Glutamatergic neuron (in vitro differentiated cells): ENCODE measurements at regions not wholly inside any gene's neighbourhood (a gene's known extent, or its start where the extent isn't known, plus 50 kb on each side); places are given as distances from the start of the nearest gene placed in this dataset.
A peak's percentile ranks its signal among the peaks of the same experiment; 100 is the strongest.

Experiments
- DNase-seq: peaks from one replicate; pipeline ENCODE4 v3.0.0; 2022
- H3K27ac Mint-ChIP-seq: one replicate; pipeline ENCODE4 v1.8.0; 2020; ENCODE audit warnings: mild to moderate bottlenecking, mixed read lengths, inconsistent platforms; ENCODE audit not compliant: unreplicated experiment
- H3K27me3 Mint-ChIP-seq: one replicate; pipeline ENCODE4 v1.8.0; 2020; ENCODE audit warnings: mild to moderate bottlenecking, moderate library complexity, mixed read lengths, inconsistent platforms; ENCODE audit not compliant: unreplicated experiment
- H3K36me3 Mint-ChIP-seq: one replicate; pipeline ENCODE4 v1.8.0; 2020; ENCODE audit warnings: mild to moderate bottlenecking, mixed read lengths, inconsistent platforms; ENCODE audit not compliant: unreplicated experiment
- H3K4me1 Mint-ChIP-seq: one replicate; pipeline ENCODE4 v1.8.0; 2020; ENCODE audit warnings: mild to moderate bottlenecking, low read depth, mixed read lengths, inconsistent platforms; ENCODE audit not compliant: unreplicated experiment
- H3K4me3 Mint-ChIP-seq: one replicate; pipeline ENCODE4 v1.8.0; 2020; ENCODE audit warnings: mild to moderate bottlenecking, mixed read lengths, inconsistent platforms; ENCODE audit not compliant: unreplicated experiment
- H3K9me3 Mint-ChIP-seq: one replicate; pipeline ENCODE4 v1.8.0; 2020; ENCODE audit warnings: mild to moderate bottlenecking, moderate library complexity, mixed read lengths, inconsistent platforms; ENCODE audit not compliant: unreplicated experiment
- TF ChIP-seq, protein P1 (sequence below): fragments of 200-600 bp; sonication (generic); IDR thresholded peaks from one replicate; pipeline ENCODE4 v1.5.0; 2021; ENCODE audit not compliant: partially characterized antibody, unreplicated experiment

DNA sequence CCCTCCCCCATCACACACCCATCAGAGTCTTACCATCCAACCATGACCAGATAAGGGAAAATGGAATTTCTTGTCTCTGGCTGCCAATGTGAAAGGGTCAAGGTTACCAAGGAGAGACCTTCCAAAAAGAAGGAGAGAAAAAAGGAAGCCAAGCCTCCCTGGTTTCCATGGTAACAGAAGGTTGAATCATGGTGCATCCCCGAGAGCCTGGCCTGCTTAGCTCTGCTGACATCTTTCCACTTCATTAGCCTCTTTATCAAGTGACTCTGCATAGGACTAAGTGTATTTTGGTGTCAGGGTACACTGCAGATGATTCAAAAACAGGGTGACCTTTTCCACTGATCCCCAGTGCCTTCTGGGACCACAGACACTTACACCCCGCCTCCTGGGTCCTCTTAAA is 225.7 kb upstream of the PPP2R3A start:
- TF ChIP-seq, protein P1, sequence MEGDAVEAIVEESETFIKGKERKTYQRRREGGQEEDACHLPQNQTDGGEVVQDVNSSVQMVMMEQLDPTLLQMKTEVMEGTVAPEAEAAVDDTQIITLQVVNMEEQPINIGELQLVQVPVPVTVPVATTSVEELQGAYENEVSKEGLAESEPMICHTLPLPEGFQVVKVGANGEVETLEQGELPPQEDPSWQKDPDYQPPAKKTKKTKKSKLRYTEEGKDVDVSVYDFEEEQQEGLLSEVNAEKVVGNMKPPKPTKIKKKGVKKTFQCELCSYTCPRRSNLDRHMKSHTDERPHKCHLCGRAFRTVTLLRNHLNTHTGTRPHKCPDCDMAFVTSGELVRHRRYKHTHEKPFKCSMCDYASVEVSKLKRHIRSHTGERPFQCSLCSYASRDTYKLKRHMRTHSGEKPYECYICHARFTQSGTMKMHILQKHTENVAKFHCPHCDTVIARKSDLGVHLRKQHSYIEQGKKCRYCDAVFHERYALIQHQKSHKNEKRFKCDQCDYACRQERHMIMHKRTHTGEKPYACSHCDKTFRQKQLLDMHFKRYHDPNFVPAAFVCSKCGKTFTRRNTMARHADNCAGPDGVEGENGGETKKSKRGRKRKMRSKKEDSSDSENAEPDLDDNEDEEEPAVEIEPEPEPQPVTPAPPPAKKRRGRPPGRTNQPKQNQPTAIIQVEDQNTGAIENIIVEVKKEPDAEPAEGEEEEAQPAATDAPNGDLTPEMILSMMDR = no peak
- H3K4me1 Mint-ChIP-seq = no peaks in the 10 kb centered on the region
- peaks cover 4% of the 10 kb centered on the region for H3K27me3 Mint-ChIP-seq
- H3K27ac Mint-ChIP-seq = no peak overlapping the region
- H3K36me3 Mint-ChIP-seq = peaks cover 21% of the 10 kb centered on the region
- no peak for DNase-seq
- no peak overlapping the region for H3K4me3 Mint-ChIP-seq
- peaks cover 13% of the 10 kb centered on the region for H3K9me3 Mint-ChIP-seq

DNA sequence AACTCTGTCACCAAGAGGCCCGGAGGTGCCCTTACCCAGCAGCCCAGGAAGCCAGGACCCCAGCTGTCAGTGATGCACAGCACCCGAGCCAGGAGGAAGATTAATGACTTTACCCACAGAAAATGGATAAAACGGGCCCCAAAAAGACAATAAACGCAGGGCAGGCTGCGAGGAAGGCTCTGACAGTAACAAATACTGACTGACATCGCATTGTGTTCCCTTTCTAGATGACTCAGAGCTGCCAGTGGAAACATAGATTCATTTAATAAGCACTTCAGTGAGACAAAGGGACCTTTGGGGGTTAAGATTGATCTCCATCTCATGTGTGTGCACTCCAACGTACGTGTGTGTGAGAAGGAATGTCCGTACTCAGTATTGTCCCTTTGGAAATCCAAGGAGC is 225.3 kb upstream of the PPP2R3A start:
- H3K9me3 Mint-ChIP-seq = peaks cover 13% of the 10 kb centered on the region
- H3K4me3 Mint-ChIP-seq = no peak overlapping the region
- H3K27me3 Mint-ChIP-seq = peaks cover 4% of the 10 kb centered on the region
- no peak for DNase-seq
- TF ChIP-seq, protein P1 = no peak
- peaks cover 18% of the 10 kb centered on the region for H3K36me3 Mint-ChIP-seq
- no peak overlapping the region for H3K27ac Mint-ChIP-seq
- no peaks in the 10 kb centered on the region for H3K4me1 Mint-ChIP-seq

- peaks cover 11% of the 10 kb centered on the region for H3K9me3 Mint-ChIP-seq
- TF ChIP-seq, protein P1 = no peak
- DNase-seq = no peak
- no peaks in the 10 kb centered on the region for H3K4me1 Mint-ChIP-seq
- no peak overlapping the region for H3K27ac Mint-ChIP-seq
- no peak overlapping the region for H3K4me3 Mint-ChIP-seq
- H3K36me3 Mint-ChIP-seq = peaks cover 14% of the 10 kb centered on the region
- peaks cover 4% of the 10 kb centered on the region for H3K27me3 Mint-ChIP-seq
These were observed 224.8 kb upstream of the PPP2R3A start for GRCh38 chr3:135740751-135741150.

- Mint-ChIP-seq H3K4me1 (peaks cover 4% of the 10 kb centered on the region), H3K27ac (no peak overlapping the region)
- TF ChIP-seq, protein P1 = no peak
These were observed 213.5 kb upstream of the PPP2R3A start for GRCh38 chr3:135751991-135752390.

DNA sequence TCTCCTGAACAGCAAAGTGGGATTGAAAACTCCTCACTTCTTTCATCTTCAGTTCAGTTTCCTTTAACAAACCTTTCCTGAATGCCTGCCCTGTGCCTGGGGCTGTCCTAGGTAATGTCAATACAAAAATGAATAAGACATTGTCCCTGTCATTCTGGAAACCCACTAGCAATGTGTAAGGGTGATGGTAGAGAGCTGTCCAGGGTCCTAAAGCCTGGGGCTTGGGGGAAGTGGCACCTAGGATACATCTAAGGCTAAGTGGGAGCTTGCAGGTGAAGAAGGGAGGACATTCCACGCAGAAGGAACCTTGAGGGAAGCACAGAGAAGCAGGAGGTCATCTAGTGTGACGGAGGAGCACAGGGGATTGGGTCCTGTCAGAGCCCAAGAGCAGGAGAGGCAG is 212.7 kb upstream of the PPP2R3A start:
- no peak for DNase-seq
- Mint-ChIP-seq H3K4me1 (peaks cover 4% of the 10 kb centered on the region), H3K27me3 (no peaks in the 10 kb centered on the region), H3K36me3 (no peaks in the 10 kb centered on the region), H3K9me3 (no peaks in the 10 kb centered on the region), H3K4me3 (no peak overlapping the region), H3K27ac (no peak overlapping the region)
- TF ChIP-seq, protein P1 = no peak

More at GRCh38 chr3:135751991-135752390, 213.5 kb upstream of the PPP2R3A start:
- H3K9me3 Mint-ChIP-seq = no peaks in the 10 kb centered on the region
- no peak overlapping the region for H3K4me3 Mint-ChIP-seq
- peak; percentile 24 for DNase-seq
- H3K36me3 Mint-ChIP-seq = no peaks in the 10 kb centered on the region
- no peaks in the 10 kb centered on the region for H3K27me3 Mint-ChIP-seq
